HL-60/S4 treated with phorbol 12-myristate 13-acetate at 8.2 ng/mL for 4 days and 3 days (cell line): ENCODE measurements at regions not wholly inside any gene's neighbourhood (a gene's known extent, or its start where the extent isn't known, plus 50 kb on each side); places are given as distances from the start of the nearest gene placed in this dataset.
"Not testable (repeated sequence)": the region's sequence is repeated elsewhere in the genome, so short reads cannot be mapped to it uniquely, and the experiment has no call there.

Experiments used
- in situ Hi-C: fragments of 300-500 bp; cut with MboI; formaldehyde crosslinking; loops from 2 replicates; pipeline ENCODE4 v1.15.0; 2022; ENCODE audit warnings: low sequenced_read_pairs

GRCh38 chr16:66036793-66037715 is 329.4 kb upstream of the CDH5 start:
- in situ Hi-C loops: no loop called here

- in situ Hi-C loops: no loop called here
These were observed 330.3 kb upstream of the CDH5 start for GRCh38 chr16:66036184-66036583.

- in situ Hi-C loops: no loop called here
These were observed 331.4 kb upstream of the CDH5 start for GRCh38 chr16:66035096-66035495.

- in situ Hi-C loops: no loop called here
These were observed 333.6 kb upstream of the CDH5 start for GRCh38 chr16:66032841-66033240.

- in situ Hi-C loops: no loop called here
These were observed 336.5 kb upstream of the CDH5 start for GRCh38 chr16:66030036-66030435.

GRCh38 chr16:66028510-66029216 is 337.8 kb upstream of the CDH5 start:
- in situ Hi-C loops: no loop called here

- in situ Hi-C loops: no loop called here
These were observed 339.6 kb upstream of the CDH5 start for GRCh38 chr16:66026787-66027330.

GRCh38 chr16:66026211-66026610 is 340.3 kb upstream of the CDH5 start:
- in situ Hi-C loops: no loop called here

- in situ Hi-C loops: no loop called here
These were observed 340.7 kb upstream of the CDH5 start for GRCh38 chr16:66025751-66026150.

- in situ Hi-C loops: not testable (repeated sequence)
These were observed 341.9 kb upstream of the CDH5 start for GRCh38 chr16:66024567-66024966.

GRCh38 chr16:66023481-66023880 is 343.0 kb upstream of the CDH5 start:
- in situ Hi-C loops: no loop called here

- in situ Hi-C loops: no loop called here
These were observed 345.8 kb upstream of the CDH5 start for GRCh38 chr16:66020642-66021041.

- in situ Hi-C loops: no loop called here
These were observed 346.4 kb upstream of the CDH5 start for GRCh38 chr16:66020046-66020445.

- in situ Hi-C loops: not testable (repeated sequence)
These were observed 347.0 kb upstream of the CDH5 start for GRCh38 chr16:66019502-66019901.

GRCh38 chr16:66014221-66014620 is 352.3 kb upstream of the CDH5 start:
- in situ Hi-C loops: no loop called here

GRCh38 chr16:66013486-66013885 is 353.0 kb upstream of the CDH5 start:
- in situ Hi-C loops: no loop called here

- in situ Hi-C loops: no loop called here
These were observed 358.4 kb upstream of the CDH5 start for GRCh38 chr16:66008136-66008535.

- in situ Hi-C loops: no loop called here
These were observed 358.8 kb upstream of the CDH5 start for GRCh38 chr16:66007717-66008116.

GRCh38 chr16:66006485-66006884 is 360.0 kb upstream of the CDH5 start:
- in situ Hi-C loops: no loop called here

GRCh38 chr16:66004699-66005098 is 361.8 kb upstream of the CDH5 start:
- in situ Hi-C loops: no loop called here

GRCh38 chr16:66003201-66003600 is 363.3 kb upstream of the CDH5 start:
- in situ Hi-C loops: no loop called here

GRCh38 chr16:66002601-66003000 is 363.9 kb upstream of the CDH5 start:
- in situ Hi-C loops: no loop called here
